ENCODE measurements at regions not wholly inside any gene's neighbourhood (a gene's known extent, or its start where the extent isn't known, plus 50 kb on each side); places are given as distances from the start of the nearest gene placed in this dataset.

- FAIRE-seq (no peak), DNase-seq (ENCODE audit: insufficient read length, low spot score) (no peak)
- TF ChIP-seq POLR2A (IDR thresholded peaks at IDR 0.05; ENCODE audit: low read depth, low read length) (no peak), TAF1 (IDR thresholded peaks at IDR 0.05; ENCODE audit: low read depth, low read length) (no peak), PAX5 (IDR thresholded peaks at IDR 0.05; ENCODE audit: insufficient read depth, low read length, severe bottlenecking) (no peak), POU2F2 (IDR thresholded peaks at IDR 0.05; ENCODE audit: low read depth, low read length) (no peak), SPI1 (IDR thresholded peaks at IDR 0.05; ENCODE audit: low read depth, low read length) (no peak), POLR2AphosphoS5 (IDR thresholded peaks at IDR 0.05; ENCODE audit: low read depth, low read length) (no peak)
Measured at GRCh38 chr4:149870008-149870407, 54.4 kb upstream of the IQCM start.

DNA sequence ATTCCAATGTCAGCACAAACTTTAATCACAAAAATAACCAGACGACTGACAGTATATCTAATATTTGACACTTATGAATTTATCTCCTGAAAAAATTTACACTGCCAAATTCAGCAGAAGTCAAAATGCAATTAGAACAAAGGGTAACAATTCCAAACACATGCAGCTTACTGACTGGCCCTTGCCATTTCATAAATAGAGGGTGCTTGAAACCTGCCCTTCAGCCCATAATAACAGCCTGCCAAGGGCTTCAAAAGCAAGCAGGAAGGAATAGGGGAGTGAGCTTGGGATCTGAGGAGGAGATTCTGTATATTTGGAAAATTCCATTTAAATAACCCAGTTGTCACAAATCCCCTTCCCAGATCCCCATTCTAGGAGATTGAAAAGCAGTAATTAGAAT, 66.1 kb upstream of the IQCM start:
- no peak for FAIRE-seq
- no peak for TF ChIP-seq POLR2AphosphoS5 (IDR thresholded peaks at IDR 0.05; ENCODE audit: low read depth, low read length)
- TF ChIP-seq POLR2A (IDR thresholded peaks at IDR 0.05; ENCODE audit: low read depth, low read length): no peak
- no peak for TF ChIP-seq PAX5 (IDR thresholded peaks at IDR 0.05; ENCODE audit: insufficient read depth, low read length, severe bottlenecking)
- TF ChIP-seq POU2F2 (IDR thresholded peaks at IDR 0.05; ENCODE audit: low read depth, low read length): no peak
- no peak for TF ChIP-seq TAF1 (IDR thresholded peaks at IDR 0.05; ENCODE audit: low read depth, low read length)
- TF ChIP-seq SPI1 (IDR thresholded peaks at IDR 0.05; ENCODE audit: low read depth, low read length): no peak
- DNase-seq (ENCODE audit: insufficient read length, low spot score): no peak

DNA sequence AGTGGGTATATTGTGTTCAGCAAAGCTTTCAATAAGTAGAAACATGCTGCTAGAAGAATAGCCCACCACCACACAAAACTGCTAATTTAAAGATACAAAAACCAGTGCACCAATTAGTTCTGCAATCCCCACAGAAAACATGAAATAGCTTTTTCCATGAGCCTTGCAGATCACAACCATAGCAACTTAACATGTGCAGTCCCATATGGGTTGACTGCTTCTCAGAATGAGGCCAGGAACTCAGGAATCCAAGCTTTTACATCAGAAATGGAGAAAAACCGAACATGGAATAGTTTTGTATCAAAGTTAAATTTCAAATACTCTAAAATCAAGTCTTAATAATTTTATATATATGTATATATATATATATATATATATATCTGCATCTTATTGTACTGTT, 66.6 kb upstream of the IQCM start:
- no peak for FAIRE-seq
- DNase-seq (ENCODE audit: insufficient read length, low spot score): no peak
- TF ChIP-seq TAF1 (IDR thresholded peaks at IDR 0.05; ENCODE audit: low read depth, low read length) (no peak), POU2F2 (IDR thresholded peaks at IDR 0.05; ENCODE audit: low read depth, low read length) (no peak), PAX5 (IDR thresholded peaks at IDR 0.05; ENCODE audit: insufficient read depth, low read length, severe bottlenecking) (no peak), POLR2AphosphoS5 (IDR thresholded peaks at IDR 0.05; ENCODE audit: low read depth, low read length) (no peak), SPI1 (IDR thresholded peaks at IDR 0.05; ENCODE audit: low read depth, low read length) (no peak), POLR2A (IDR thresholded peaks at IDR 0.05; ENCODE audit: low read depth, low read length) (no peak)

GRCh38 chr4:149884046-149884445, 68.4 kb upstream of the IQCM start:
- no peak for FAIRE-seq
- DNase-seq (ENCODE audit: insufficient read length, low spot score): no peak
- no peak for TF ChIP-seq PAX5 (IDR thresholded peaks at IDR 0.05; ENCODE audit: insufficient read depth, low read length, severe bottlenecking)
- TF ChIP-seq POU2F2 (IDR thresholded peaks at IDR 0.05; ENCODE audit: low read depth, low read length): no peak
- TF ChIP-seq SPI1 (IDR thresholded peaks at IDR 0.05; ENCODE audit: low read depth, low read length): no peak
- TF ChIP-seq POLR2AphosphoS5 (IDR thresholded peaks at IDR 0.05; ENCODE audit: low read depth, low read length): no peak
- no peak for TF ChIP-seq TAF1 (IDR thresholded peaks at IDR 0.05; ENCODE audit: low read depth, low read length)
- no peak for TF ChIP-seq POLR2A (IDR thresholded peaks at IDR 0.05; ENCODE audit: low read depth, low read length)

- TF ChIP-seq POLR2AphosphoS5 (IDR thresholded peaks at IDR 0.05; ENCODE audit: low read depth, low read length) (no peak), SPI1 (IDR thresholded peaks at IDR 0.05; ENCODE audit: low read depth, low read length) (no peak), POU2F2 (IDR thresholded peaks at IDR 0.05; ENCODE audit: low read depth, low read length) (no peak), PAX5 (IDR thresholded peaks at IDR 0.05; ENCODE audit: insufficient read depth, low read length, severe bottlenecking) (no peak), POLR2A (IDR thresholded peaks at IDR 0.05; ENCODE audit: low read depth, low read length) (no peak), TAF1 (IDR thresholded peaks at IDR 0.05; ENCODE audit: low read depth, low read length) (no peak)
- DNase-seq (ENCODE audit: insufficient read length, low spot score): no peak
- FAIRE-seq: no peak
Measured at GRCh38 chr4:149884529-149885181, 69.0 kb upstream of the IQCM start.

- no peak for TF ChIP-seq POU2F2 (IDR thresholded peaks at IDR 0.05; ENCODE audit: low read depth, low read length)
- no peak for TF ChIP-seq POLR2AphosphoS5 (IDR thresholded peaks at IDR 0.05; ENCODE audit: low read depth, low read length)
- TF ChIP-seq SPI1 (IDR thresholded peaks at IDR 0.05; ENCODE audit: low read depth, low read length): no peak
- no peak for TF ChIP-seq PAX5 (IDR thresholded peaks at IDR 0.05; ENCODE audit: insufficient read depth, low read length, severe bottlenecking)
- TF ChIP-seq POLR2A (IDR thresholded peaks at IDR 0.05; ENCODE audit: low read depth, low read length): no peak
- no peak for TF ChIP-seq TAF1 (IDR thresholded peaks at IDR 0.05; ENCODE audit: low read depth, low read length)
- FAIRE-seq (no peak), DNase-seq (ENCODE audit: insufficient read length, low spot score) (no peak)
Measured at GRCh38 chr4:149885896-149886295, 70.3 kb upstream of the IQCM start.

DNA sequence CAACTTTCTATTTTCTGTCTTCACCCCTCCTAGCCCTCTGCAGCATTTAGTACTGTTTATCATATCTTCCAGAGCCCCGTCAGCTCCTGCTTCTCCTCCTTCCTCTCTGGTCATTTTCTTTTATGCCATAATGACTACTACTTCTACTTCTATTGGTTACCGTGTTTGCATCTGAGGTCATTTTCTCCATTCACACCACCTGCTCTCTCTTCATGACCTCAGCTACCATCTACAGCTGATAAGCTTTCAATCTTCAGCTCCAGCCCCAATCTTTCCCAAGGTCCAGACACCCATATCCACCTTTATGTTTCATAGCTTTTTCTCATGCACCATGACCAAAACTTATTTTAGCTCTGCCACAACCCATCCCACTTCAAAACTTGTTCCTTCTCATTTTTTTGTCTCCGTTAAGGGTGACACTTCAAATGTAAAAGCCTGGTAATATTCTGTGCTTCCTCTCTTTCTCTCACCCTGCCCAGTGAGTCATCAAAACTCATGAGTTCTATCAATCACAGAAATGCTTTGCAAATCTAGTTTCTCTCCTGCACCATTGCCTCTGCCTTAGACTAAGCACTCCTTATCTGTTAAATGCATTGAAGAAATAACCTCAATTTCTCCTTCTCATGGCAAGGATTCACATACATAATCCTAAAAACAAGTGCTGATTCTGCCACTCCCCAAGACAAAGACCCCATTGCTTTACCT, 71.3 kb upstream of the IQCM start:
- no peak for FAIRE-seq
- DNase-seq (ENCODE audit: insufficient read length, low spot score): no peak
- TF ChIP-seq TAF1 (IDR thresholded peaks at IDR 0.05; ENCODE audit: low read depth, low read length) (no peak), SPI1 (IDR thresholded peaks at IDR 0.05; ENCODE audit: low read depth, low read length) (no peak), POU2F2 (IDR thresholded peaks at IDR 0.05; ENCODE audit: low read depth, low read length) (no peak), POLR2A (IDR thresholded peaks at IDR 0.05; ENCODE audit: low read depth, low read length) (no peak), PAX5 (IDR thresholded peaks at IDR 0.05; ENCODE audit: insufficient read depth, low read length, severe bottlenecking) (no peak), POLR2AphosphoS5 (IDR thresholded peaks at IDR 0.05; ENCODE audit: low read depth, low read length) (no peak)

- no peak for TF ChIP-seq SPI1 (IDR thresholded peaks at IDR 0.05; ENCODE audit: low read depth, low read length)
- no peak for TF ChIP-seq POLR2AphosphoS5 (IDR thresholded peaks at IDR 0.05; ENCODE audit: low read depth, low read length)
- no peak for TF ChIP-seq TAF1 (IDR thresholded peaks at IDR 0.05; ENCODE audit: low read depth, low read length)
- TF ChIP-seq PAX5 (IDR thresholded peaks at IDR 0.05; ENCODE audit: insufficient read depth, low read length, severe bottlenecking): no peak
- no peak for TF ChIP-seq POLR2A (IDR thresholded peaks at IDR 0.05; ENCODE audit: low read depth, low read length)
- no peak for TF ChIP-seq POU2F2 (IDR thresholded peaks at IDR 0.05; ENCODE audit: low read depth, low read length)
- no peak for DNase-seq (ENCODE audit: insufficient read length, low spot score)
- FAIRE-seq: no peak
Measured at GRCh38 chr4:149889991-149890390, 74.3 kb upstream of the IQCM start.

GRCh38 chr4:149890531-149890930, 74.9 kb upstream of the IQCM start:
- DNase-seq (ENCODE audit: insufficient read length, low spot score) (no peak), FAIRE-seq (no peak)
- TF ChIP-seq POU2F2 (IDR thresholded peaks at IDR 0.05; ENCODE audit: low read depth, low read length) (no peak), TAF1 (IDR thresholded peaks at IDR 0.05; ENCODE audit: low read depth, low read length) (no peak), SPI1 (IDR thresholded peaks at IDR 0.05; ENCODE audit: low read depth, low read length) (no peak), PAX5 (IDR thresholded peaks at IDR 0.05; ENCODE audit: insufficient read depth, low read length, severe bottlenecking) (no peak), POLR2AphosphoS5 (IDR thresholded peaks at IDR 0.05; ENCODE audit: low read depth, low read length) (no peak), POLR2A (IDR thresholded peaks at IDR 0.05; ENCODE audit: low read depth, low read length) (no peak)

All from GM12891 (cell line).